Mesenteric fat pad (tissue), 1 donor: ENCODE measurements at regions not wholly inside any gene's neighbourhood (a gene's known extent, or its start where the extent isn't known, plus 50 kb on each side); places are given as distances from the start of the nearest gene placed in this dataset.

Experiments used
- DNase-seq: peaks from one replicate; pipeline ENCODE4 v3.0.0-alpha.2; 2020; ENCODE audit warnings: low spot score
- donor health status: DM: yes; HTN: yes; CAD: no.

DNA sequence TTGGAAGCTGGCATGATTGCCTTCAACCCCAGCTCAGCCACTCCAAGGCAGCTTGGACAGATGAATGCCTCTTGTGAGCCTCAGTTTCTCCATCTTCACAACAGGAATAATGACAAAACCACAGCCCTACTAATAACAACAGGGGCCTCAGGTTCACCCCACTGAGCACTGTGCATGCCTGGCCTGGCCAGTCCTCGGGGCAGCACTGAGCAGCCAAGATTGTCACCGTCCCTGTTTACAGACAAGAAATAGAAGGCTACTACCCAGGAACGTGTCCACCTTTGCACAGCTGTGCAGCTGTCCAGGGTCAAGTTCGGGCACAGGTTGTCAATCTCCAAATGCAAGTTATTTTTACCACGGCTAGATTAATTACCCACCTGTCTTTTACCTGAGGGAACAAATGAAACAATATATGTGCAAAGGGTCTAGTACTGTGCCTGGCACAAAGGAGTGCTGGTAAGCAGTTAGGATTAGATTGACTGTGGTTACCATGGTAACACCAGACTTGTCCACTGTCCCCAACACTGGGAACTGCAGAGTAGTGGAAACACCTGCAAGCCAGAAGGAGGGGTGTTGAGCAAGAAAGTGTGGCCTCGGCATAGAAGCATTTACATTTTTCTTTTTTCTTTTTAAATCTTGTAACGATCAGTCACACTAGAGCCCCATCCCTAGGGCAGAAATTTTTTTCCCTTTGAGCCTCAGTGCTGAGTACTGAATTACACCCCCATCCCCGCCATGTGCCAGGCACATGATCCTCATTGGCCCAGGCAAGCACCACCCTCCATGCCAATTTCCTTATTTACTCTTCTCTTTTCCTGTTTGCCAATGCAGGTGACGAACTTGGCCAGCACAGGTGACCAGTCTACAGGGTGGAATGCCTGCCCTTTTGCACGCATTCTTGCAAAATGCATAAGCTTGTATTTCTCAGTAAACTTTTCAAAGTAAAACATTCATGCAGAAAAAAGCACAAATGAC, 66.3 kb upstream of the SLC6A6 start:
- DNase-seq = no peak

DNA sequence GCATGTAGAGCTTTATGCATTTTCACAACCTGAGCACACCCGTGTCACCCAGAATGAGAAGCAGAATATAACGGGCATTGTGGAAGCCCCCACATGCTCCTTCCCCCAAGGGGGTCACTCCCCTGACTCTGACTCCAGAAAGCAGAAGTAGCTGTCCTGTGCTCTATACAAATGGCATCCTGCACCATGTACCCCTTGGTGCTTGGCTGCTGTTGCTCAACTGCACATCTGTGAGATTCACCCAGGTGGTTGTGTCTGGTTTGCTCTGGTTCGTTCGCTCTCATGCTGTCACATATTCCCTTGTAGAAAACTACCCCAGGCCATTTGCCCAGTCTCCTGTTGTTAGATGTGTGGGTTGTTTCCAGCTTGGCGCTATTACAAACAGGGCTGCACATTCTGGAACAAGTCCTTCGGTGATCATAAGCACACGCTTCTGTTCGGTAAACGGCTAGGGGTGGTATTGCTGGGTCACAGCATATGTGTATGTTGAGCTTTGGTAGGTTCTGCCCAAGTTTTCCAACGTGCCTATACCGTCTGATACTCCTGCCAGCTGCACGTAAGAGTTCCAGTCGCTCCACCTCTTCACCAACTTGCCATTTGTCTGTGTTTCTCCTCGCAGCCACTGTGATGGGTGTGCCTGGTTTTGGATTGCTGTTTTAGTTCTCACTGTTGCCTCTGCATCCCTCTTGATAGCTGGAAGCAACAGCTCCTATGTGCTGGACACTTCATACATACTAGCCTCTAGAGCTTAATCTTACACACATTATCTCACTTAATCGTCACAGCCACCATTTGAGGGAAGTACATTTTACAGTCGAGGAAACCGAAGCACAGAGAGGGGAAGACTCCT, 65.4 kb upstream of the SLC6A6 start:
- DNase-seq = no peak

DNA sequence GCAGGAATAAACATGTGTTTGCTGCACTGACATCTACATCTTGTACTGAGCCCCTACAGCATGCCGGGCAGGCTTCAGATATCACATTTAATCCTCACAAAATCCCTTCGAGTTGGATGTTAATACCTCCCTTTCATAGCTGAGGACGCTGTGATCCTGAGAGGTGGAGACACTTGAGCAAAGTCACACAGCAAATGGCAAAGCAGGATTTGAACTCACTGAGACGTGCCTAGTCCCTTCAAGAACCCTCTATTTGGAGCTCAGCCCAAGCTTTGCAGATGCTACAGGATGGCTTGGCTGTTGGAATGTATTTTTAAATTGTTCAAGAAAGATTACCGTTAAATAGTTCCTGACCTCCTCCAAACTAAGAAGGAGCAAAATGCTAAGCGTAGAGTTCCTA, 64.6 kb upstream of the SLC6A6 start:
- no peak for DNase-seq

DNA sequence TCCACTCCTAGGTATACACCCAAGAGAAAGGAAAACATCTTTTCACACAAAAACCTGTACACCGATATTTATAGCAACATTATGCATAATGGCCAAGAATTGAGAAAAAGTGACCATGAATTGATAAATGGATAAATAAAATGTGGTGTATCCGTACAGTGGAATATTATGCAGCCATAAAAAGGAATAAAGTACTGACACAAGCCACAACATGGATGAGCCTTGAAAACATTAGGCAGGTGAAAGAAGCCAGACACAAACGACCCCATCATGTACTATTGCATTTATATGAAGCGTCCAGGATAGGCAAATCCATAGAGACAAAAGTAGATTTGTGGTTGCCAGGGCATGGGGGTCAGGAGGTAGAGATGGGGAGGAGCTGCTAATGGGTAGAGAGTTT, 64.2 kb upstream of the SLC6A6 start:
- DNase-seq = no peak

DNA sequence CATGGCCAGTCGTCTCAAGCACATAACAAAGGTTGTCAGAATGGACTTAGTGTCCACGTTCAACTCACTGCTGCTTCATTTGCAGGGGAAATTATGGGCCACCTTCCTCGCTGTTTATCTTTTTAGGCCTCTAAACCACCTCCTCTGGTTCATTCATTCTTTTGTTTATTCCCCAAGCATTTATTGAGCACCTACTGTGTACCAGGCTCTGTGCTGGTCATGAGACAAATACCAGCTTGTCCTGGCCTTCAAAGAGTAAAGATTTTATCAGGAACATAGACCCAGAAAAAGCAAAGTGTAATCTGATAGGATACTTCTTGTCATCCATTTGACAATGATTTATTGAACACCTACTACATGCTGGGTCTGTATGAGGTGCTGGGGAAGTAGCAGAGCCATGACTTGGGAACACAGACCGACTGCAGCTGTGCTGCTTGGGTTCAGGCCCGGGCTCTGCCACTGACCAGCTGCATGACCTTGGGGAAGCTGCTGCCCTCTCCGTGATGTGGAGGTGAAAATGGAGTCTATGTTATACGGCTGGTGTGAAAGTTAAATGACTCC, 63.4 kb upstream of the SLC6A6 start:
- DNase-seq = no peak

DNA sequence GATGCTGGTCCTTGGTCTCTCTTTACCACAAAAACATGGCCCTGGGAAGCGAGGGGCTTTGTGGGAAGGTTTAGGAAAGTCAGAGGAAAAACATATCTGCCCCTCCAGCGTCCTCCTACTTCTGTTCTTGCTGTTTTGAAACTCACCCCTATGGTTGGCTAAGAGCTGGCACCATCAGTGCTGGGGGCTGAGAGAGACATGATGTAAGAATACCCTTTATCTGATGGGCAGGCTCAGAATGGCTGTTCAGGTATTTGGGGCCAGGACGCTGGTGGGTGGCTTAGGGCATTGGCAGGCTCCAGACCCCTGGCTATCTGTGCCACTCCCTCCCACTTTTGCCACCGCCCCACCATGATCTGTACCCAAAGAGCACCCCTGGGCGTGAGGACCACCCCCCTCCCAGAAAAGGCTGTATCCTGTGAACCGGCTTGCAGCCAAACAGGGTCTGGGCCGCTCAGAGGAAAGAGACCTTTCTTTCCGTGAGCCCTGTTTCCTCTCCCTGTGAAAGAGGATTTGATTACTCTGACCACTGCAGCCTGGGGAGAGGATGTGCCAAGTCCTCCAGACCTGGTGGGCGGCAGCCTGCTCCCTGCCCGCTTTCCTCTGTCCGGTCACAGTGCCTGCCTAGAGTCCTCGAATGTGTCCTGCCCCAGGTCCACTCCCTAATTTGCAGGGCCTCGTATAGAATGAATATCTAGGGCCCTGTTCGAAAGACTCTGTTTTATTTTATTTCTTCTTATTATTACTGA, 61.3 kb upstream of the SLC6A6 start:
- no peak for DNase-seq

DNA sequence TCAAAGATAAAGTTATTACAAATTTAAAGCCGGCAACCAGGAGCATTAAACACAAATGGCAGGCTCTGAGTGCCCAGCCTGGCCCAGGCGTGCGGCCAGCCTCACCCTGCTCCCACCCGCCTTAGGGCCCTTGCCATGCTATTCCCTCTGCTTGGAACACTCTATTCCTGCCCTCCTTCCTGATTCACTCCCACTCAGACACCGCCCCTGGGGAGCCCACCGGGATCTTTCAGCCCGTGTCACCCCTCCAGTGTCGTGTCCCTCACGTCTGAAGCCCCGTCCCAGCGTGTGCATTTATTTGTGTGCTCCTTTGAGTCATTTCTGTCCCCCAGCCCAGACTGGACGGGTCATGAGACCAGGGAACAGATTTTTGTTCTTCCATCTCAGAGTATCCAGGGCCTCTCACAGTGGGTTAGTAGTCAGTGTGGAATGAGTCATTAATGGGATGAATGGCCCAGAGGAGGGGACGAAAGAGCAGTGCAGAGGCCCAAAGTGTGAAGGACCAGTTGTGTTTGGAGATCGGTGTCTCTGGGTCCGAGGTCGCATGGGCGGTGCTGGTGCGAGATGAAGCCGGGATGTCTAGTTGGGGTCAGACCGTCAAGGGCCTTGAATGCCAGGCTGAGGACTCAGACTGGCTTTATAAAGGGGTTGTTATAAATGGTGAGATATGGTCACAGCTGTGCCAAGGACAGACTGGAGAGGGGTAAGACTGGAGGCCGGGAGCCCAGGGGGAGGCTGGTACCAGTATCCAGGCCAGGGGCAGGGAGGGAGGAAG, 58.9 kb upstream of the SLC6A6 start:
- no peak for DNase-seq

DNA sequence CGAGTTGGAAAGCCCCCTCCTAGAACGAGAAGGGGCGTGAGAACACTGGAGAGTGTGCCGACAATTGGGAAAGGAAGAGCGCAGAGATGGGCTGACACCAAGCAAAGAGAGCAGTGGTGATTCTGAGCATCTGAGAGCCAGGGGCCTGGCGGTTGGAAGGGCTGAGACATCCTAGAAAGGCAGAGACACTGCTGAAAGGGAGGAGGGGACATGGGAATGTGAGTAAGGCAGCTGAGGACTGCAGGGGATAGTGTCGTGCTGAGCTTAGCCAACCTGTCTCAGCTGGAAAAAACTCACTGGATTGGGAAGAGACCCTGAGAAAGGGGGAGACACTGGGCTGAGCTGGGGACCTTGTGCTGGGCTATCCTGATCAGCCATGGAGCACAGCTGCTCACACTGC, 58.1 kb upstream of the SLC6A6 start:
- DNase-seq = no peak

DNA sequence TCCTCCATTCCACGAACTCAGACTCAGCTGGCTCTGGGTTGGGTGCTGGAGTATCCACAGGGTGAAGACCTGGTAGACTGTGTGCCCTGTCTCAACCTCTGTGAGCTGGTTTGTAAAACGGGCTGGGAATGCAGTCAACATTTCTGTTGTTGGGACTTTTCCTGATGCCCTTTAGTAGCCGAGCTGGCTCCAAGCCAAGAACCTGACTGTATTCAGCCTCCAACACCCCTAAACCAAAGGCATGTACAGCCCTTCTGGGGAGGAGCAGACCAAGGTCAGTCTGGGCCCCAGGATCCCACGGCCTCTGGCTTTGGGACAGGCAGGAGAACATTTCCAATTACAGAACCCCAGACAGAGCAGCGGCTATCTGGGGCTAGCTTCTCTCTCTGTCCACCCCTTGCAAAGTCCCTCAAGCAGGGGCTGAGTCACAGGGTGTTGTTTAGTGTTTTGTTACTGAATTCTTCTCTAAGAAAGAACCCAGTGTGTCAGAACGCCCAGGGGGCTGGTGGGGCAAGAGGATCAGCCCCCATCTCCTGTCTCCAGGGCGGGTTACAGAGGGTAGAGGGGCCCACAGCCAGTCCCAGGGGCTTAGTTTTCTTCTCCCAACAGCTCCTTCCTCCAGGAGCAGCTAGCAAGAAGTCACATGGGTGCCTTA, 56.8 kb upstream of the SLC6A6 start:
- DNase-seq = no peak

DNA sequence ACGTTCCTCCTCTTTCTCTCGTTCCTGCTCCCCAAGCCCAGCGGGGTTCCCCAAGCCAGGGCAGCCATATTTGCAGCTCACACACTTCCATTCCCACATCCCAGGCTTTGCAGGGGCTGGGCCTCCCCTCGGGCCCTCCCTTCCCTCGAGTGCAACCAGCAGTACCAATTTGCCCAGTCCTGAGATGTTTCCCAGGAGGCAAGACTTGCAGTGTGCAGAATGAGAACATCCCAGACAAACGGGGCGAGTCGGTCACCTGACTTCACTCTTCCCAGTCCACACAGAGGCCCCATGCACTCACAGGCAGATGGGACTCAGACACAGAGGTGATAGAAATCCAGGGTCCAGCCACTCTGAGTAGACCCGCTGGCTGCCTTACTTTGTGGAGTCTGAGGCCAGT, 56.2 kb upstream of the SLC6A6 start:
- no peak for DNase-seq

DNA sequence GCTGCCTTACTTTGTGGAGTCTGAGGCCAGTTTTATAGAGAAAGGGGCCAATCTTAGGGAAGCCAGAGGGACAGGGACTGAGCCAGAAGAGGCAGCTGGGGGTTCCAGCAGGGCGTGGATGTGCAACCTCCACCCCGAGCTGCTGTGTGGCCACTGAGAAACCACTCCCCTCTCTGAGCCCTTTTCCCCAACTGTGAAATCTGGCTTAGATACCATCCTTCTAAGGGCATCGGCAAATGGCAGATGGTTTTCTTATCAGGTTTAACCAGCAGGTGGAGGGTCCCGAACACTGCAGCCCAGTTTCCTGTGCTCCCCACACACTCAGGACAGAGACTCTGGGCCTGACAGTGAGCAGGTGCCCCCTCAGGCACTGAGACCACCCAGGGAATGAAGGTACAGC, 55.8 kb upstream of the SLC6A6 start:
- no peak for DNase-seq

DNA sequence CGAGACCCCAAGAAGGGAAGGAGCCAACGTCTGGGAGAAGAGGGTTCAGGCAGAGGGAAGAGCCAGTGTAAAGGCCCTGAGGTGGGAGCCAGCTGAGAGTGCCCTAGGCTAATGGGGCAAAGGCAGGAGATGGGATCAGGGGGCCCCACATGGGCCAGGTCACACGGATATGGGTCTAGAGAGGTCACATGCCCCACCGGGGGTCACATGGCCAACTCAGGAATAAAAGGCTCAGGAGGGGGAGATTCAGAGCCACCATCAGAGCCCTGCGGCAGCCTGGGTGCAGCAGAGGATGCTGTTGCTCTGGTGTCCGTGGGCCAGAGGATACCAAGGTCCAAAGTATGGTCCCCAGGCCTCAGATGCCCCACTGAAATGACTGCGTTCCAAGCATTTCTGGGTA, 55.3 kb upstream of the SLC6A6 start:
- no peak for DNase-seq

DNA sequence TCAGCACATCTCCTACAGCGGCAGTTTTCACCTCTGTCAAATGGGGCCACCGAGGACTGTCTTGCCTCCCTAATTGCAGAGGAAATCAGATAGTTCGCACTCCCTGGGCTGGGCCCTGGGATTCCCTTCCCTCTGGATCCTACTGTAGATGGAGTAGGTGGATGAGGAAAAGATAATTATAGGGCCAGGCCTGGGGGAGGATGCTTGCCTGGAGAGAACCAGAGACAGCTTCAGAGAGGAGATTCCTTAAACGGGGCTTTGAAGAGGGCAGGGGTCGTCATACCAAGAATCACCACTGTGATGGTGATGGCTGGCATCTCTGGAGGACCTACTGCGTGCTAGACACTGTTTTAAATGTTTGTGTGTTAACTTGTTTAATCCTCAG, 50.8 kb upstream of the SLC6A6 start:
- no peak for DNase-seq

DNA sequence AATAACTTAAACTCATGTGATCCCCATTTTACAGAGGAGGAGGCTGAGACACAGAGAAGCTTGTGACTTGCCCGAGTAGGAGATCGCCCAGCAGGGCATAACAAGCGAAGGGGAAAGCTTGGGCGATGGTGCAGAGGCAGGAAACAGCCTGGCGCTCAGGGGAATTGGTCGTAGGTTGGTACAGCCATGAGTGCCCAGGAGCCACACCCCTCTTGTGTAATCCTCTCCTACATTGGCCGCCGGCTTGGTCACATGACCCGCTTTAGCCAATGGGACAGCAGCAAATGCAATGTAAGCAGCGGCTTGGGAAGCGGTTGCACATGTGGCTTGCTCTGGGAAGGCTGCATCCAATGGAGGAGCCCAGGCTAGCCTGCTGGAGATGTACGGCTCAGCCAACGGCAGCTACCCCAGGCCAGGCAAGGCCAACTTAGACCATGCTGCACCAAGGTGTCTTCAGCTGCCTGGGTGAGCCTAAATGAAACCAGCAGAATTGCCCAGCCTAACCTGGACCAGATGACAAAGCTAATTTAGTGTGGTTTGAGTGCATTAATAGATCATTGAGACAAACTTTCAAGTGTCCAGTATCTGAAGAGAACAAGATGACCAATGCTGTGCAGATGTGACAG, 50.3 kb upstream of the SLC6A6 start:
- DNase-seq = no peak
